Mesenchymal stem cell (in vitro differentiated cells and primary cell): ENCODE measurements at regions not wholly inside any gene's neighbourhood (a gene's known extent, or its start where the extent isn't known, plus 50 kb on each side); places are given as distances from the start of the nearest gene placed in this dataset.
"Not testable (repeated sequence)": the region's sequence is repeated elsewhere in the genome, so short reads cannot be mapped to it uniquely, and the experiment has no call there.

ENCODE experiments used
- DNase-seq: peaks from one replicate; pipeline ENCODE4 v3.0.0-alpha.2; 2013
- H2AFZ ChIP-seq: one replicate; pipeline ENCODE4 v1.6.1; 2013; ENCODE audit warnings: low read depth, mild to moderate bottlenecking, control low read depth, inconsistent platforms, low read length, moderate library complexity
- H2AK5ac ChIP-seq: 2 replicates; pipeline ENCODE4 v1.6.1; 2013; ENCODE audit warnings: low read length, moderate library complexity, mild to moderate bottlenecking, inconsistent platforms; ENCODE audit not compliant: severe bottlenecking
- H2BK120ac ChIP-seq: one replicate; pipeline ENCODE4 v1.6.1; 2013; ENCODE audit warnings: low read depth, mild to moderate bottlenecking, inconsistent platforms, low read length, moderate library complexity
- H2BK12ac ChIP-seq, 2 experiments: one replicate each; pipeline ENCODE4 v1.6.1; 2013; ENCODE audit warnings: inconsistent platforms in 2 of 2, low read length in 2 of 2, mild to moderate bottlenecking in 2 of 2, moderate library complexity in 2 of 2, control low read depth in 1 of 2
- H2BK15ac ChIP-seq: one replicate; pipeline ENCODE4 v1.6.1; 2013; ENCODE audit warnings: mild to moderate bottlenecking, low read depth, inconsistent platforms; ENCODE audit not compliant: poor library complexity, severe bottlenecking
- H2BK5ac ChIP-seq: 2 replicates; pipeline ENCODE4 v1.6.1; 2013; ENCODE audit warnings: low read depth, mild to moderate bottlenecking, low read length, control low read depth, inconsistent platforms; ENCODE audit not compliant: poor library complexity, severe bottlenecking
- H3K14ac ChIP-seq, 2 experiments: one replicate each; pipeline ENCODE4 v1.6.1; 2013; ENCODE audit warnings: inconsistent platforms in 2 of 2, low read length in 2 of 2, control low read depth in 1 of 2, mild to moderate bottlenecking in 1 of 2, moderate library complexity in 1 of 2
- H3K18ac ChIP-seq, 2 experiments: one replicate each; pipeline ENCODE4 v1.6.1; 2013; ENCODE audit warnings: inconsistent platforms in 2 of 2, low read length in 2 of 2, control low read depth in 1 of 2, low read depth in 1 of 2, mild to moderate bottlenecking in 1 of 2
- H3K23ac ChIP-seq, 2 experiments: one replicate each; pipeline ENCODE4 v1.6.1; 2013; ENCODE audit warnings: inconsistent platforms in 2 of 2, low read length in 2 of 2, mild to moderate bottlenecking in 2 of 2, moderate library complexity in 2 of 2, control low read depth in 1 of 2
- H3K27ac ChIP-seq: 2 replicates; pipeline ENCODE4 v1.5.1; 2013; ENCODE audit warnings: mild to moderate bottlenecking, moderate library complexity, low read length, control low read depth, inconsistent platforms; ENCODE audit not compliant: poor library complexity, severe bottlenecking
- H3K27me3 ChIP-seq, 2 experiments: 2 replicates each; pipeline versions ENCODE4 v1.6.1 to v1.7.0; 2013; ENCODE audit warnings: low read length in 2 of 2, mild to moderate bottlenecking in 2 of 2, moderate library complexity in 2 of 2, control low read depth in 1 of 2, inconsistent platforms in 1 of 2; ENCODE audit not compliant: control insufficient read depth in 1 of 2, insufficient read depth in 1 of 2
- H3K36me3 ChIP-seq, 2 experiments: 2 replicates each; pipeline versions ENCODE4 v1.6.1 to v1.7.0; 2013; ENCODE audit warnings: low read length in 2 of 2, control low read depth in 1 of 2, inconsistent platforms in 1 of 2, low read depth in 1 of 2, mild to moderate bottlenecking in 1 of 2; ENCODE audit not compliant: insufficient read depth in 2 of 2, control insufficient read depth in 1 of 2
- H3K4ac ChIP-seq, 2 experiments: one replicate each; pipeline ENCODE4 v1.6.1; 2013; ENCODE audit warnings: inconsistent platforms in 2 of 2, low read length in 2 of 2, mild to moderate bottlenecking in 2 of 2, moderate library complexity in 2 of 2, control low read depth in 1 of 2, low read depth in 1 of 2
- H3K4me1 ChIP-seq: 2 replicates; pipeline ENCODE4 v1.6.1; 2013; ENCODE audit warnings: low read depth, low read length, control low read depth; ENCODE audit not compliant: control insufficient read depth, insufficient read depth
- H3K4me2 ChIP-seq: 2 replicates; pipeline ENCODE4 v1.6.1; 2013; ENCODE audit warnings: low read length, mild to moderate bottlenecking, inconsistent platforms; ENCODE audit not compliant: poor library complexity, severe bottlenecking
- H3K4me3 ChIP-seq, 2 experiments: 2 replicates each; pipeline versions ENCODE4 v1.5.1 to v1.7.0; 2013; ENCODE audit warnings: low read length in 2 of 2, mild to moderate bottlenecking in 2 of 2, control low read depth in 1 of 2, low read depth in 1 of 2; ENCODE audit not compliant: insufficient read depth in 1 of 2
- H3K79me1 ChIP-seq: replicated peaks from 2 replicates; pipeline ENCODE4 v1.6.1; 2013; ENCODE audit warnings: mild to moderate bottlenecking, control low read depth, low read length, inconsistent platforms; ENCODE audit not compliant: poor library complexity, severe bottlenecking
- H3K9ac ChIP-seq: 2 replicates; pipeline ENCODE4 v1.7.0; 2013; ENCODE audit warnings: mild to moderate bottlenecking, low read length, moderate library complexity
- H3K9me3 ChIP-seq: 2 replicates; pipeline ENCODE4 v1.7.0; 2013; ENCODE audit warnings: mild to moderate bottlenecking, low read length; ENCODE audit not compliant: control insufficient read depth
- H4K8ac ChIP-seq: one replicate; pipeline ENCODE4 v1.6.1; 2013; ENCODE audit warnings: inconsistent platforms, mild to moderate bottlenecking, low read length, moderate library complexity
- H4K91ac ChIP-seq: one replicate; pipeline ENCODE4 v1.6.1; 2013; ENCODE audit warnings: mild to moderate bottlenecking, low read length, inconsistent platforms
- WGBS: methylation state at CpG from one replicate; pipeline ENCODE4 v1.1.7; 2013; ENCODE audit warnings: mixed read lengths; 5-methylcytosine and 5-hydroxymethylcytosine counted together

DNA sequence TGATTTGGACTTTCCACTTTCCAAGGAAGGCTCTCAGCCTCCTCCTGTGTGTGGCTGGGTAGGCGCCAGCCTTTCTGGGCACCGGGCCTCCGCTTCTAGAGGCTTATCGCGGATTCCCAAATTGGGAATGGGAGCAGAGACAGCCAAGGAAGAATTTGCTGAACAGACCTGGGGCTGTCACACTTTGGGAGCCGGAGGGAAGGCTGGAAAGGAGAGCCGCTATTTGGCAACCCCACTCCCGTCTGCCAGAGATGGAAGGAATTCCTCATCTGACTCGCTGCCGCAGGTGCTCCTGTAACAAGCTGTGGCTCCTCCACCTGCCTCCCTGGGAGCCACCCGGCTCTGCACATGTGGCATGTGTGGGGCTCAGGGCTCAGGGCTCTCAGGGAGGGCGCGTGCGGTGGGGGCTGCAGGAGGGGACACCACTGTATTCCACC lies 50.8 kb upstream of the ECHDC3 start:
- Histone ChIP-seq H3K27ac (no peak overlapping the region), H3K23ac (no peak overlapping the region), H3K4me3 (no peak overlapping the region), H3K79me1 (no peaks in the 10 kb centered on the region), H3K4me2 (no peak overlapping the region), H4K91ac (no peak overlapping the region), H2BK15ac (no peak overlapping the region), H2AFZ (no peak overlapping the region), H3K27me3 (peaks cover 13 to 38% of the 10 kb centered on the region in 2 experiments), H2BK12ac (no peak overlapping the region), H3K14ac (no peak overlapping the region), H3K9ac (no peak overlapping the region), H2BK120ac (no peak overlapping the region), H3K4ac (no peak overlapping the region), H3K9me3 (no peaks in the 10 kb centered on the region), H2AK5ac (no peak overlapping the region), H4K8ac (no peak overlapping the region), H3K18ac (no peak overlapping the region), H2BK5ac (no peak overlapping the region), H3K4me1 (no peaks in the 10 kb centered on the region), H3K36me3 (no peaks in the 10 kb centered on the region)
- no peak for DNase-seq
- 90% methylated on average over 14 of the region's 14 CpGs for WGBS

GRCh38 chr10:11689945-11690736 lies 52.0 kb upstream of the ECHDC3 start:
- H2BK120ac ChIP-seq: no peak overlapping the region
- no peak overlapping the region for H2BK15ac ChIP-seq
- no peak overlapping the region for H3K4ac ChIP-seq
- H4K8ac ChIP-seq: no peak overlapping the region
- no peak overlapping the region for H4K91ac ChIP-seq
- H3K18ac ChIP-seq: no peak overlapping the region
- WGBS: 97% methylated on average over 21 of the region's 22 CpGs
- H3K4me3 ChIP-seq: no peak overlapping the region
- no peaks in the 10 kb centered on the region for H3K9me3 ChIP-seq
- no peak overlapping the region for H3K27ac ChIP-seq
- no peak overlapping the region for H3K9ac ChIP-seq
- no peak overlapping the region for H2BK5ac ChIP-seq
- DNase-seq: no peak
- H3K27me3 ChIP-seq: peaks cover 13 to 32% of the 10 kb centered on the region in 2 experiments
- no peak overlapping the region for H3K4me2 ChIP-seq
- H2AFZ ChIP-seq: no peak overlapping the region
- H2BK12ac ChIP-seq: no peak overlapping the region
- H2AK5ac ChIP-seq: no peak overlapping the region
- no peak overlapping the region for H3K14ac ChIP-seq
- H3K4me1 ChIP-seq: peaks cover under 1% of the 10 kb centered on the region
- no peak overlapping the region for H3K23ac ChIP-seq
- no peaks in the 10 kb centered on the region for H3K36me3 ChIP-seq
- H3K79me1 ChIP-seq: no peaks in the 10 kb centered on the region

DNA sequence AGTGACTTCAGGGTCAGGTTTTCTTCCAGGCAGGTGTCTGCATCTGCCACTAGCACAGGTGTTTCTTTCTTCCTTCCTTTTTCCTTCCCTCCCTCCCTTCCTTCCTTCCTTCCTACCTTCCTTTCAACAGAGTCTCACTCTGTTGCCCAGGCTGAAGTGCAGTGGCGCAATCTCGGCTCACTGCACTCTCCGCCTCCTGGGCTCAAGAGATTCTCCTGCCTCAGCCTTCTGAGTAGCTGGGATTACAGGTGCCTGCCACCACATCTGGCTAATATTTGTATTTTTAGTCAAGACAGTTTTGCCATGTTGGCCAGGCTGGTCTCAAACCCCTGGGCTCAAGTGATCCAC lies 53.8 kb upstream of the ECHDC3 start:
- not testable (repeated sequence) for H3K4me3 ChIP-seq, H3K4me1 ChIP-seq, H3K4me2 ChIP-seq, DNase-seq, H3K36me3 ChIP-seq, H3K9me3 ChIP-seq, H3K18ac ChIP-seq, H3K23ac ChIP-seq, H3K9ac ChIP-seq, H3K27ac ChIP-seq, H2BK5ac ChIP-seq, H2BK120ac ChIP-seq, H2BK15ac ChIP-seq, H3K79me1 ChIP-seq, H2BK12ac ChIP-seq, H3K4ac ChIP-seq, H2AK5ac ChIP-seq, H2AFZ ChIP-seq, H4K91ac ChIP-seq, H3K14ac ChIP-seq
- peaks cover 12 to 28% of the 10 kb centered on the region in 2 experiments for H3K27me3 ChIP-seq
- WGBS: 96% methylated on average over 3 of the region's 3 CpGs
- peak overlapping the region; percentile 51 for H4K8ac ChIP-seq

DNA sequence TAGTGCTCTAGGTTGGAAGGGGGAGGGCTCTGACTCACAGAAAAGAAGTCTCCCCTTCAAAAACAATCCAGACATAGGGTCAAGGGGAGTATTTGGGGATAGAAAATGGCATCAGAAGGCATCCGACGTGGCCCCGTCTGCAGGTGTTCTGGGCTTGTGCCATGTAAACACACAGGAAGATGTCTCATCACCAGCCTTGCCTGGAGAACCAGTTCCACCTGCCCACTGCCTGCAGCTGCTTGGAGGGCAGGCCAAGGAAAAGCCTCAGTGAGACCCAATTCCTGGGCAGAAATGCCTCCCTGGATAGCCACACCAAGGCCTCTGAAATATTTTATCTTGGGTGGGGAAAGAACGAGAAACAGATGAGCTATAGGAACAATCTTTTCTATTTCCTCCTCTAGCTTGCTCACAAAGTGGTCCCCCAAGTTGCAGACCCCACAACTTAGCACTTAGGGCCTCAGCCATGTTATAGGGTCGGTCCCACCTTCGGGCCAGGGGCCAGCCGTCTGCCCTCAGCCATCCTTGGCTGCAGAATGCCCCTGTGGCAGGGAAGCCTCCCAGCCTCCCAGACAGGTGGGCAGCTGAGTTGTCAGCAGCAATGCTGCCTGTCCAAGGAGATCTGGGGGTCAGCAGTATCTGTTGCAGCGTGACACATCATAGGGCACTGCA lies 54.3 kb upstream of the ECHDC3 start:
- Histone ChIP-seq H2BK12ac (no peak overlapping the region), H3K14ac (no peak overlapping the region), H3K79me1 (no peaks in the 10 kb centered on the region), H3K27me3 (peaks cover 16 to 28% of the 10 kb centered on the region in 2 experiments), H3K36me3 (no peaks in the 10 kb centered on the region), H3K27ac (no peak overlapping the region), H3K9ac (no peak overlapping the region), H4K8ac (peak overlapping the region; percentile 51), H2BK5ac (no peak overlapping the region), H4K91ac (no peak overlapping the region), H2AK5ac (no peak overlapping the region), H2BK15ac (no peak overlapping the region), H3K4ac (no peak overlapping the region), H3K18ac (no peak overlapping the region), H3K9me3 (no peaks in the 10 kb centered on the region), H2BK120ac (no peak overlapping the region), H3K23ac (no peak overlapping the region), H2AFZ (no peak overlapping the region), H3K4me1 (peaks cover 4% of the 10 kb centered on the region), H3K4me3 (no peak overlapping the region), H3K4me2 (no peak overlapping the region)
- DNase-seq: no peak
- 91% methylated on average over 8 of the region's 8 CpGs for WGBS
